ENCODE measurements at regions not wholly inside any gene's neighbourhood (a gene's known extent, or its start where the extent isn't known, plus 50 kb on each side); places are given as distances from the start of the nearest gene placed in this dataset.

- TF ChIP-seq CTCF (conservative IDR thresholded peaks at IDR 0.05) (no peak), EZH2 (IDR thresholded peaks at IDR 0.05; ENCODE audit: low read depth) (no peak)
These were observed 729.7 kb upstream of the USP15 start for GRCh38 chr12:61530456-61530855.
